ENCODE measurements at regions not wholly inside any gene's neighbourhood (a gene's known extent, or its start where the extent isn't known, plus 50 kb on each side); places are given as distances from the start of the nearest gene placed in this dataset.

DNA sequence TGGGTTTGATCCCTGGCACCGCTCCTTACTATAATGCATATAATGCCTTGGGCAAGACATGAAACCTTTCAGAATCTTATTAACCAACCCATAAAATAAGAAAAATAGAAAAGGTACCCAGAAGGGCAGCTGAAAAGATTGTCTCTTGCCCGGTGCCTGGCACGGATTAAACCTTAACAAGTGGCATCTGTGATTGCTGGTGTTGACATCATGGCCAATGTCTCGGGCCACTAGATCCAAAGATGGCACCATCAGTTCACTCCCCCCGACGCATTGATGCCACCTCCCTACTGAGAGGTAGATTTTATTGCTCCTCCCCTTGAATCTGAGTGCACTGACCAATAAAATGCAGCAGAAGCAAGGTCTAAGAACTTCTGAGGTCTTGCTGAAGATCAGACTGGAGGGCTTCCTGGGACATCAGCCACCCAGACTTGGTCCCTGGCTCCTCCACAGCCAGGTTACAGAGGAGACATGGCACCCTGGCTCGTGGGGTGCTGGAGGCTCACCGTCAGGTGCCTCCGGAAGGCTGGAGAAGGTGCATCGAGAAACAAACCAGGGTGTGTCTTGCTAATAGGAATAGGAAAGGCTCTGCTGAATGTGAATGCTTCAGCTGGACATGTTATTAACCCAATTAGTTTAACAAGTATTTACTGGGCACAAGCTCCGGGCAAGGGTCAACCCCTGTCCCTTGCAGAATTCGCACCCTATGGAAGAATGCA is 80.0 kb upstream of the COL5A1 start:
- H4K20me1 ChIP-seq (ENCODE audit: insufficient read depth), result no peaks in the 10 kb centered on the region
- H3K4me2 ChIP-seq (ENCODE audit: low read length), result no peak overlapping the region
- TF ChIP-seq, protein P1, sequence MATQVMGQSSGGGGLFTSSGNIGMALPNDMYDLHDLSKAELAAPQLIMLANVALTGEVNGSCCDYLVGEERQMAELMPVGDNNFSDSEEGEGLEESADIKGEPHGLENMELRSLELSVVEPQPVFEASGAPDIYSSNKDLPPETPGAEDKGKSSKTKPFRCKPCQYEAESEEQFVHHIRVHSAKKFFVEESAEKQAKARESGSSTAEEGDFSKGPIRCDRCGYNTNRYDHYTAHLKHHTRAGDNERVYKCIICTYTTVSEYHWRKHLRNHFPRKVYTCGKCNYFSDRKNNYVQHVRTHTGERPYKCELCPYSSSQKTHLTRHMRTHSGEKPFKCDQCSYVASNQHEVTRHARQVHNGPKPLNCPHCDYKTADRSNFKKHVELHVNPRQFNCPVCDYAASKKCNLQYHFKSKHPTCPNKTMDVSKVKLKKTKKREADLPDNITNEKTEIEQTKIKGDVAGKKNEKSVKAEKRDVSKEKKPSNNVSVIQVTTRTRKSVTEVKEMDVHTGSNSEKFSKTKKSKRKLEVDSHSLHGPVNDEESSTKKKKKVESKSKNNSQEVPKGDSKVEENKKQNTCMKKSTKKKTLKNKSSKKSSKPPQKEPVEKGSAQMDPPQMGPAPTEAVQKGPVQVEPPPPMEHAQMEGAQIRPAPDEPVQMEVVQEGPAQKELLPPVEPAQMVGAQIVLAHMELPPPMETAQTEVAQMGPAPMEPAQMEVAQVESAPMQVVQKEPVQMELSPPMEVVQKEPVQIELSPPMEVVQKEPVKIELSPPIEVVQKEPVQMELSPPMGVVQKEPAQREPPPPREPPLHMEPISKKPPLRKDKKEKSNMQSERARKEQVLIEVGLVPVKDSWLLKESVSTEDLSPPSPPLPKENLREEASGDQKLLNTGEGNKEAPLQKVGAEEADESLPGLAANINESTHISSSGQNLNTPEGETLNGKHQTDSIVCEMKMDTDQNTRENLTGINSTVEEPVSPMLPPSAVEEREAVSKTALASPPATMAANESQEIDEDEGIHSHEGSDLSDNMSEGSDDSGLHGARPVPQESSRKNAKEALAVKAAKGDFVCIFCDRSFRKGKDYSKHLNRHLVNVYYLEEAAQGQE (IDR thresholded peaks at IDR 0.05; ENCODE audit: borderline replicate concordance), result no peak
- no peak for TF ChIP-seq MXI1 (conservative IDR thresholded peaks at IDR 0.05; ENCODE audit: poor library complexity, severe bottlenecking)
- TF ChIP-seq SMC3 (conservative IDR thresholded peaks at IDR 0.05; ENCODE audit: poor library complexity), result no peak
- no peak for TF ChIP-seq POLR2AphosphoS5 (IDR thresholded peaks at IDR 0.05)
- TF ChIP-seq, protein P2, sequence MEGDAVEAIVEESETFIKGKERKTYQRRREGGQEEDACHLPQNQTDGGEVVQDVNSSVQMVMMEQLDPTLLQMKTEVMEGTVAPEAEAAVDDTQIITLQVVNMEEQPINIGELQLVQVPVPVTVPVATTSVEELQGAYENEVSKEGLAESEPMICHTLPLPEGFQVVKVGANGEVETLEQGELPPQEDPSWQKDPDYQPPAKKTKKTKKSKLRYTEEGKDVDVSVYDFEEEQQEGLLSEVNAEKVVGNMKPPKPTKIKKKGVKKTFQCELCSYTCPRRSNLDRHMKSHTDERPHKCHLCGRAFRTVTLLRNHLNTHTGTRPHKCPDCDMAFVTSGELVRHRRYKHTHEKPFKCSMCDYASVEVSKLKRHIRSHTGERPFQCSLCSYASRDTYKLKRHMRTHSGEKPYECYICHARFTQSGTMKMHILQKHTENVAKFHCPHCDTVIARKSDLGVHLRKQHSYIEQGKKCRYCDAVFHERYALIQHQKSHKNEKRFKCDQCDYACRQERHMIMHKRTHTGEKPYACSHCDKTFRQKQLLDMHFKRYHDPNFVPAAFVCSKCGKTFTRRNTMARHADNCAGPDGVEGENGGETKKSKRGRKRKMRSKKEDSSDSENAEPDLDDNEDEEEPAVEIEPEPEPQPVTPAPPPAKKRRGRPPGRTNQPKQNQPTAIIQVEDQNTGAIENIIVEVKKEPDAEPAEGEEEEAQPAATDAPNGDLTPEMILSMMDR (IDR thresholded peaks at IDR 0.05; ENCODE audit: poor library complexity, severe bottlenecking), result no peak
- no peak for TF ChIP-seq EP300 (conservative IDR thresholded peaks at IDR 0.05; ENCODE audit: poor library complexity, severe bottlenecking)
- TF ChIP-seq EZH2 (IDR thresholded peaks at IDR 0.05; ENCODE audit: borderline replicate concordance, insufficient read depth, low read length, poor library complexity, severe bottlenecking), result no peak
- TF ChIP-seq TAF1 (IDR thresholded peaks at IDR 0.05; ENCODE audit: low read depth), result no peak
- TF ChIP-seq RAD21 (conservative IDR thresholded peaks at IDR 0.05), result no peak
- H3K9me3 ChIP-seq (ENCODE audit: low read length), result no peaks in the 10 kb centered on the region
- H3K4me3 ChIP-seq (ENCODE audit: low read length), result no peak overlapping the region
- no peaks in the 10 kb centered on the region for H3K27me3 ChIP-seq (ENCODE audit: insufficient read depth, low read depth, low read length)
- H3K36me3 ChIP-seq (ENCODE audit: insufficient read depth, low read length), result no peaks in the 10 kb centered on the region
- H3K9ac ChIP-seq (ENCODE audit: low read length), result no peak overlapping the region
- H3F3A ChIP-seq (ENCODE audit: insufficient read depth, low read length, poor library complexity, severe bottlenecking), result no peaks in the 10 kb centered on the region
- H3K9me2 ChIP-seq (ENCODE audit: insufficient read depth, low read length), result no peaks in the 10 kb centered on the region
- no peak overlapping the region for H3K27ac ChIP-seq (ENCODE audit: low read length)
- no peak overlapping the region for H2AFZ ChIP-seq (ENCODE audit: low read depth, low read length)
- H3K79me2 ChIP-seq (replicated peaks; ENCODE audit: insufficient read depth, low read length), result no peaks in the 10 kb centered on the region

DNA sequence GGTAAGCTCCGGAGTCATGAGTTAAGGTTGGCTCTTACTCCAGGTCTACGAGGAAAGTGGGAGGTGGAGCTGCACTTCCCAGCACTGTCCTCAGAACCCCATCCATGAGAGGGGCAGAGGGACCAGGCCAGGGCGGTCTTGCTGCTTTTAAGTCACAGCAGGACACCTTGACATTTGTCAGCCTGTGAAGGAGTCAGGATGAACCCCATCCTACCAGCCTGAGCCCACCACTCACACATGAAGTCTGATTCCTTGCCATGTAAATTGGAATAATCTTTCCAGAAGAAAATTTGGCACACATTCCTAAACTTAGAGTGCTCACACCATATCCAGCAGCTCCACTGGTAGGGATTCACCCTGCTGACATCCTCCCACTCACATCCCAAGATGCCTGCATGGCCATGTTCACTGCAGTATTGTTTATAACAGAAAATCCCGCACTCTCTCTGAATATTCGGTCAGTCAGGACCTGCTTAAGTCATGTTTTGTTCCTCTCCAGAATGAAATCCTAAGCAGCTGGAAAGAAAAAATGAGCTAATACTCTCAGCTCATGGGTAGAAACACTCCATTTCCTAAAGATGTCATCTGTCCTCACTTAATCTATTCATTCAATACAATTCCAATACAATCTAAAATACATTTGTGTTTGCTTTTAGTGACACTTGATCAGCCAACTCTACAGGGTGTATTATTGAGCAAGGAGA is 79.3 kb upstream of the COL5A1 start:
- H3K9ac ChIP-seq (ENCODE audit: low read length), result no peak overlapping the region
- no peak for TF ChIP-seq MXI1 (conservative IDR thresholded peaks at IDR 0.05; ENCODE audit: poor library complexity, severe bottlenecking)
- TF ChIP-seq, protein P1 (IDR thresholded peaks at IDR 0.05; ENCODE audit: borderline replicate concordance), result no peak
- TF ChIP-seq RAD21 (conservative IDR thresholded peaks at IDR 0.05), result no peak
- no peak for TF ChIP-seq POLR2AphosphoS5 (IDR thresholded peaks at IDR 0.05)
- no peaks in the 10 kb centered on the region for H3K79me2 ChIP-seq (replicated peaks; ENCODE audit: insufficient read depth, low read length)
- no peak overlapping the region for H3K27ac ChIP-seq (ENCODE audit: low read length)
- H3K36me3 ChIP-seq (ENCODE audit: insufficient read depth, low read length), result no peaks in the 10 kb centered on the region
- H4K20me1 ChIP-seq (ENCODE audit: insufficient read depth), result no peaks in the 10 kb centered on the region
- H3K4me2 ChIP-seq (ENCODE audit: low read length), result no peak overlapping the region
- H3F3A ChIP-seq (ENCODE audit: insufficient read depth, low read length, poor library complexity, severe bottlenecking), result no peaks in the 10 kb centered on the region
- no peaks in the 10 kb centered on the region for H3K9me2 ChIP-seq (ENCODE audit: insufficient read depth, low read length)
- H2AFZ ChIP-seq (ENCODE audit: low read depth, low read length), result no peak overlapping the region
- H3K27me3 ChIP-seq (ENCODE audit: insufficient read depth, low read depth, low read length), result no peaks in the 10 kb centered on the region
- H3K9me3 ChIP-seq (ENCODE audit: low read length), result no peaks in the 10 kb centered on the region
- no peak overlapping the region for H3K4me3 ChIP-seq (ENCODE audit: low read length)
